Mesothelial cell of epicardium (in vitro differentiated cells): ENCODE measurements at regions not wholly inside any gene's neighbourhood (a gene's known extent, or its start where the extent isn't known, plus 50 kb on each side); places are given as distances from the start of the nearest gene placed in this dataset.

Experiments used
- DNase-seq, 2 experiments: peaks; one replicate each; pipeline ENCODE4 v3.0.0; 2021; ENCODE audit warnings: low spot score in 2 of 2; ENCODE audit not compliant: unreplicated experiment in 2 of 2
- H3K27ac Mint-ChIP-seq: 2 replicates; pipeline ENCODE4 v1.8.0; 2021; ENCODE audit warnings: mixed read lengths
- H3K27me3 Mint-ChIP-seq: 2 replicates; pipeline ENCODE4 v1.8.0; 2021; ENCODE audit warnings: low read depth, mixed read lengths
- H3K36me3 Mint-ChIP-seq: 2 replicates; pipeline ENCODE4 v1.8.0; 2021; ENCODE audit warnings: mixed read lengths
- H3K4me1 Mint-ChIP-seq: 2 replicates; pipeline ENCODE4 v1.8.0; 2021; ENCODE audit warnings: mixed read lengths
- H3K4me3 Mint-ChIP-seq: 2 replicates; pipeline ENCODE4 v1.8.0; 2021; ENCODE audit warnings: mild to moderate bottlenecking, moderate library complexity, mixed read lengths
- H3K9me3 Mint-ChIP-seq: 2 replicates; pipeline ENCODE4 v1.8.0; 2021; ENCODE audit warnings: mixed read lengths
- TF ChIP-seq, protein P1 (sequence below): fragments of 200-600 bp; sonication (generic); IDR thresholded peaks from one replicate; pipeline ENCODE4 v1.5.0; 2021; ENCODE audit warnings: antibody characterized with exemption; ENCODE audit not compliant: unreplicated experiment

DNA sequence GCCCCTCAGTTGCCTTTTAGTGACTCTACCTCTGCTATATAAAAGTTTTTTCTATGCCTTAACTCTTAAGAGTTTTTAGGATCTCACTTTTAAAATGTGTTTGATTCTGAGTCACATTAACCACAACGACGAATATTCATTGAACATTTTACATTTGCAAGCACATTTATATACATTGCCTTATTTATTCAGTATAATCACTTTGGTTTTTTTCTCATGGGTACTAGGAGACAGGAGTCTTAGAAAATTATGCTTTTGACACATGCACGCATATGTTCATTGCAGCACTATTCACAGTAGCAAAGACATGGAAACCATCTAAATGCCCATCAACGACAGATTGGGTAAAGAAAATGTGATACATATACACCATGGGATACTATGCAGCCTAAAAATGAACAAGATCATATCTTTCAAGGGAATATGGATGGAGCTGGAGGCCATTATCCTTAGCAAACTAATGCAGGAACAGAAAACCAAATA, 236.9 kb upstream of the SPAG17 start:
- H3K4me3 Mint-ChIP-seq = no peak overlapping the region
- H3K36me3 Mint-ChIP-seq = no peaks in the 10 kb centered on the region
- DNase-seq = no peak
- H3K27me3 Mint-ChIP-seq = no peaks in the 10 kb centered on the region
- TF ChIP-seq, protein P1, sequence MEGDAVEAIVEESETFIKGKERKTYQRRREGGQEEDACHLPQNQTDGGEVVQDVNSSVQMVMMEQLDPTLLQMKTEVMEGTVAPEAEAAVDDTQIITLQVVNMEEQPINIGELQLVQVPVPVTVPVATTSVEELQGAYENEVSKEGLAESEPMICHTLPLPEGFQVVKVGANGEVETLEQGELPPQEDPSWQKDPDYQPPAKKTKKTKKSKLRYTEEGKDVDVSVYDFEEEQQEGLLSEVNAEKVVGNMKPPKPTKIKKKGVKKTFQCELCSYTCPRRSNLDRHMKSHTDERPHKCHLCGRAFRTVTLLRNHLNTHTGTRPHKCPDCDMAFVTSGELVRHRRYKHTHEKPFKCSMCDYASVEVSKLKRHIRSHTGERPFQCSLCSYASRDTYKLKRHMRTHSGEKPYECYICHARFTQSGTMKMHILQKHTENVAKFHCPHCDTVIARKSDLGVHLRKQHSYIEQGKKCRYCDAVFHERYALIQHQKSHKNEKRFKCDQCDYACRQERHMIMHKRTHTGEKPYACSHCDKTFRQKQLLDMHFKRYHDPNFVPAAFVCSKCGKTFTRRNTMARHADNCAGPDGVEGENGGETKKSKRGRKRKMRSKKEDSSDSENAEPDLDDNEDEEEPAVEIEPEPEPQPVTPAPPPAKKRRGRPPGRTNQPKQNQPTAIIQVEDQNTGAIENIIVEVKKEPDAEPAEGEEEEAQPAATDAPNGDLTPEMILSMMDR = no peak
- no peaks in the 10 kb centered on the region for H3K9me3 Mint-ChIP-seq
- no peak overlapping the region for H3K27ac Mint-ChIP-seq
- H3K4me1 Mint-ChIP-seq = no peaks in the 10 kb centered on the region

DNA sequence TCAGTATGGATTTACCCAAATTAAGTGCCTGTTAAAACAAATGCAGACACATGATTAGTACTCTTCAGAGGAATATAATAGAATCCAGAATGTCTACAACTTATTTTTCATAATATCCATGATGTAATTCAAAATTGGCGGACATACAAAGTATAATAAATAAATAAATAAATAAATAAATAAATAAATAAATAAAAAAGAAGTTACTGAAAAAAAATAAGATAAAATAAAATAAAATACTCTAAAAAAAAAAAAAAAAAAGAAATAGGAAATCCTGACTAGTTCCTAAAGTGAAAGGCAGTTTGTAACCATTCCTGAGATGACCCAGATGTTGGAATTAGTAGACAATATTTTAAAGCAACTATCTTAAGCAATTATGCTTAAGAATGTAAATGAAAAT, 219.0 kb upstream of the SPAG17 start:
- TF ChIP-seq, protein P1 = no peak
- Mint-ChIP-seq H3K27ac (no peak overlapping the region), H3K9me3 (peaks cover 28% of the 10 kb centered on the region), H3K27me3 (no peaks in the 10 kb centered on the region), H3K4me1 (no peaks in the 10 kb centered on the region), H3K36me3 (no peaks in the 10 kb centered on the region), H3K4me3 (no peak overlapping the region)
- DNase-seq = no peak

DNA sequence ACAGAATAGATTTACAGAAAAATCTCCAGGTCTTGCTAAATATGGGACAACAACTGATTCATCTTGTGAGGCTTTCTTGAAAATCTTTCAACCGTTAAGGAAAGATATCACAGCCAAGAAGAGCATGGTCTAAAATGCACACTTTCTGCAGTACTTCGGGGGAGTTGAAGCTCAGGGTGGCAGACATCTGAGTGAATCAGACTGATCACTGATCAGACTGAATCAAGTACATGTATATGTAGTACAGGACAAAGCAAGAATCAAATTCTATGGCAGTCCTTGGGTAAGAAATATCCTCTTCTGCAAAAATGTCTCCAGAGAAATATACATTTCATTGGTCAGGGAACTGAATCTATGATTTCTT, 212.4 kb upstream of the SPAG17 start:
- DNase-seq = no peak
- no peak overlapping the region for H3K4me3 Mint-ChIP-seq
- no peaks in the 10 kb centered on the region for H3K27me3 Mint-ChIP-seq
- no peaks in the 10 kb centered on the region for H3K36me3 Mint-ChIP-seq
- no peak overlapping the region for H3K27ac Mint-ChIP-seq
- TF ChIP-seq, protein P1 = no peak
- H3K4me1 Mint-ChIP-seq = peaks cover 16% of the 10 kb centered on the region
- H3K9me3 Mint-ChIP-seq = no peaks in the 10 kb centered on the region

DNA sequence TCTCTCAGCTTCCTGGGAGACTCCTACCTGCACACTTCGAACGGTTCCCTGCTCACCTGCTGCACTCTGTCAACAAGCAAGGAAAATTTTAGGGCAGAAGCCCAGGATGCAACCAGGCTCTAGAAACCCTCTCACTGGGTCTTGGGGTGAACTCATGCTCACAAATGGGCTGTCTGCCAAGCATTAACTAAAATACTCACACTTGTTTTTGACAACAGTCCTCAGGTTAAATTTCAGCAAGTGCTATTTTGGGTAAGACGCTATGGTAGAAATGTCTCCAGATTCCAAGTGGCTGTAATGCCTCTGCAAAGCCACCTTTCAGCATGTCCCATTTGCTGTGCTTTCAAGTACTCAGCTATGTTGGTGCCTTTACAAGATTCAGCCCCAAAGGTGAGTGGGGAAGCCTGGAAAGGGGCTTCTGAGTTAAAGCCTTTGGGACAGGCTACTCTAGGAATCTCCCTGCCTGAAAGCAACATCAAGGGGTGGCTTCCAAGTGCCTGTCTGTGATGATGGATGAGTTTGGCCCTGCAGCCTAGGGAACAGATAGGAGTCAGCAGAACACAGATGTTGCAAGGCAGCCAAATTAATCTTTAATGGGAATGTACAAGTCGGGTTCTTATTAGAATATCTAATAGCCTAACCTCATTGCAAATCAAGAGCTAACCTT, 211.9 kb upstream of the SPAG17 start:
- Mint-ChIP-seq H3K4me3 (no peak overlapping the region), H3K27ac (no peak overlapping the region), H3K36me3 (no peaks in the 10 kb centered on the region), H3K9me3 (no peaks in the 10 kb centered on the region), H3K27me3 (no peaks in the 10 kb centered on the region), H3K4me1 (peaks cover 16% of the 10 kb centered on the region)
- DNase-seq = no peak
- TF ChIP-seq, protein P1 = no peak

DNA sequence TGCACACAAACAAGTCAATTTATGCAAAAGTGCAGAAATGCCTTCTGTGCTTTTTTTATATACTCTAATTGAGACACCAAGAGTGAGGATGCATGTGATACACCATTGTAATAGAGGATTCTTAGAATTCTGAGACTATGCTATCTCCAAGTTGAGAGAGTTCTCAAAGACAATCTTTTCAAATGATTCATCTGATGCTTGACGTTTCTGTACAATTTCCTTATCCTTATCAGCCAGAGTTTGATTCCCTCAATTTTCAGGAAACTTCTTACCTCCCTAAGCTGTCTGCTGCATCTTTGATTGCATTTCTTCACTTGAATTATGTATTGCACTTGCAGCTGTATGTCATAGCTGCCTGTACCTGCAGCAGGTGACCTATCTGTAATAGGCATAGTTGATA, 211.3 kb upstream of the SPAG17 start:
- TF ChIP-seq, protein P1 = no peak
- H3K9me3 Mint-ChIP-seq = no peaks in the 10 kb centered on the region
- no peaks in the 10 kb centered on the region for H3K36me3 Mint-ChIP-seq
- no peaks in the 10 kb centered on the region for H3K27me3 Mint-ChIP-seq
- H3K4me1 Mint-ChIP-seq = peaks cover 16% of the 10 kb centered on the region
- no peak overlapping the region for H3K4me3 Mint-ChIP-seq
- no peak for DNase-seq
- no peak overlapping the region for H3K27ac Mint-ChIP-seq
